NCI-H526 treated with DMSO at 0.1 percent for 48 hours (cell line): ENCODE measurements at regions not wholly inside any gene's neighbourhood (a gene's known extent, or its start where the extent isn't known, plus 50 kb on each side); places are given as distances from the start of the nearest gene placed in this dataset.

Experiments used
- DNase-seq: peaks from one replicate; lab custom pipeline; 2025; lab: John Stamatoyannopoulos, UW

DNA sequence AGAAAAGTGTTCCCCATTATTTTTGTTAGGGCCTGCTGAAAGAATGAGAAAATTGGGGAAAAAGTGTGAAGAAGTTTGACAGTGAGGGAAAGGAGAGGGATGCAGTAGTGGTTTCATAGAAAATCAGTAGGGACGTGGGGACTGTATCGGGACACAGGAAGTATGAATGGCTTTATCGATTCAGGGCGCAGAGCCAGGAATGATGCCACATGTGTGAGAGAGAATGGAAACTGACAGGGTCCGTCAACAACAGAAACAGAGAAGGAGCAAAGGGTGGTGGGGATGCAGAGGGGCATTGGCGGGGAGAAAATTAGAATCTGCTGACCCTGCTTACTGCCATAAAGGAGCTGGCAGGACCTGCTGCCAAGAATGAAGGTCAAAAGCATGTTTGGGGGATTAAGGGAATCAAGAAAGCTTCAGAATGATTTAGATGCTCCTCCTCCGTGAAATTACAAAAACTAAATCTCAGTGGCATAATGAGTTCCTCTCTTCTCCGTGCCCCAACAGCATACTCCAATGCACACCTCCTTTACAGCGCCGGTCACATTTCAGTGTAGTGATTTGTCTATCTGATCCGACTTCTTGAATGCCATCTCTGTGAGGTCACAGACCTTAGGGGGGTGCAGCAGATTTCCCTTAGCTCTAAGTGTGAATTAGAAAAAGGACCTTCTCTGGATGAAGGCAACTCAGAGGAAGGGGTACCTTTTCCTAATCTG is 92.6 kb downstream of the EMP1 start:
- DNase-seq: no peak

DNA sequence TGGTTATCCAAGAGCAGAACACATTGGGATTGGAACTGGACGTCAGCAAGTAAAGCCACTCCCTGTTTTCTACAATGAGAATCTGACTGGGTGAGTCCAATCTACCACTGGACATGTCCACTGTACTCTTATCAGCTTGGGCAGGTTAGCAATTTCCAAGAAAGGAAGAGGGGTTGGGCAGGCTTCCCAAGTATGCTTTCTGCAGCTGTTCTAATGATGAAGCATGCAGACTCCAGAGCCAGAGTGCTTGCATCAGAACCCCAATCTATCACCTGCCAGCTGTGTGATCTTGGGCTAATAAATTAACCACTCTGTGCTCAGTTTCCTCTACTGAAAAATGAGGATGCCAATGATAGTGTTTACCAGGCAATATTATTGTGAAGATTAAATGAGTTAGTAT is 92.0 kb downstream of the EMP1 start:
- no peak for DNase-seq

DNA sequence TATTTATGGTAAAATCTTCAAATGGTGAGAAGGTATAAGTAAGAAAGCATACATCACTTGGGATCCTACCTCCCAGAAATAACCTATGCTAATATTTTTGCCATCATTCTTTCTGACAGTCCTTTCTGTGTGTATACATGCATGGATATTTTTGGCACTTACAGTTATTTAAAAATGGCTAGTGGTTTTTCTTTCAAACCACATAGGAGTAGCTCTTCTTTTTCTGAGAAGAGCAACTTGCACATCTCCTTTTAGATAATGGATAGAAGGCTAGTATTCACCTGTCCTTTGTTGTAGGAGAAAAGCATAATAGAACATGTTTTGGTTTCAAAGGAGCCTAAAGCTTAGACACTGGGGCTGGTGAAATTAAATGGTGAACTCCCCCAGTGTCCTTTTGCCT is 87.3 kb downstream of the EMP1 start:
- DNase-seq: no peak

DNA sequence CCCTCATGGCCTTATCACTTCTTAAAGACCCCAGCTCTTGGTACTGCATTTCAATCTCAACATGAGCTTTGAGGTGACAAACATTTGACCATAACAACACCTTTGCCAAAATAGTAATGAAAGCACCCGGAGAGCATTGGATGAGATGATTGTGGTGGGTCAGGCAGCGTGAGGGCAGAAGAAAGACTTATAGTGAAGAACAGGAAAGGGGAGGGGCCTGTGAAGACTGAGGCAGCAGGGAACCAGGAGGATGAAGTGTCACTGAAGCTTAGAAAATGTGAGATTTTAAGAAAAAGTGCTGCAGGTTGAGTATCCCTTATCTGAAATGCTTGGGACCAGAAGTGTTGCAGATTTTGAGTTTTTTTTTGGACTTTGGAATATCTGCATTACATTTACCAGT is 86.3 kb downstream of the EMP1 start:
- no peak for DNase-seq

DNA sequence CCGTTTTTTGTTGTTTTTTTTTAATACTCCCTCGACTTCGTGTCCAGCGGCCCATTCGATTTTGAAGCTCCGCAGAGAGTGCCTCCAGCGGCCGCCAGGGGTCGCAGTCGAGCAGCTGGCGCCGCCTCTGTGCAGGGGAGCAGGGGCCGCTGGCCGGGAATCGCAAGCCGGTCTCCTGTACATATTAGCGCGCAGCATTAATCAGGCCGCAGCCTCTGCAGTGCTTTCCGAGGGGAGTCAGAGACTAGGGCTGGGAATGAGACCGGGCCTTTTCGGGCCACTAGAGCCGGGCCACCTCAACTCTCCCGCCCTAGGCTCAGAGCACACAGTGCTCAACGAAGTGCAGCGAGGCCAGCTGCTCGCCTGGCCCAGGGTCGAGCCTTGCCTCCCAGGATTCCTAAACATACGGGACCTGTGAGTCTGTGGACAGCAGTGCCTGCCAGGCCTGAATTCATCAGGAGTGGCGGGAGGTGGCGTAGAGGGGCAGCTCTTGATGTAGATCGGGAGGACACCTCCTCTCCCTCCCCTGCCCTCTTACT is 81.8 kb downstream of the EMP1 start:
- peak; percentile 36 for DNase-seq

DNA sequence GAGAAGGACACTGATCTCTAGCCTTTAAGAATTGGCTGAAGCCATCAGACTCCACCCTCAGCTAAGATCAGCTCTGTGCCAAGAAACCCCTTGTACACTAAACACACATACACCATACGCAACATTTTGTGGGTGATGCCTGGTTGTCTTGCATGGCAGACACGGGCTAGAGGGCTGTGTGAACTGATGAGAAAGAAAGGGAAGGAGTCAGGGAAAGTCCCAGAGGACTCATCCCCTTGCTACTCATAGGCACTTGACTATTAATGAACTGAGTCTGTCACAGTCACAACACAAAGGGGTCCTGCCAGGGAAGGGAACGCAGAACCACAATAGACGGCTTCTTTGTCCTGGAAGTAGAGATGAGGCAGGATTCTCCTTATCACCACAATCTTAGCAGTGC is 80.8 kb downstream of the EMP1 start:
- DNase-seq: no peak

DNA sequence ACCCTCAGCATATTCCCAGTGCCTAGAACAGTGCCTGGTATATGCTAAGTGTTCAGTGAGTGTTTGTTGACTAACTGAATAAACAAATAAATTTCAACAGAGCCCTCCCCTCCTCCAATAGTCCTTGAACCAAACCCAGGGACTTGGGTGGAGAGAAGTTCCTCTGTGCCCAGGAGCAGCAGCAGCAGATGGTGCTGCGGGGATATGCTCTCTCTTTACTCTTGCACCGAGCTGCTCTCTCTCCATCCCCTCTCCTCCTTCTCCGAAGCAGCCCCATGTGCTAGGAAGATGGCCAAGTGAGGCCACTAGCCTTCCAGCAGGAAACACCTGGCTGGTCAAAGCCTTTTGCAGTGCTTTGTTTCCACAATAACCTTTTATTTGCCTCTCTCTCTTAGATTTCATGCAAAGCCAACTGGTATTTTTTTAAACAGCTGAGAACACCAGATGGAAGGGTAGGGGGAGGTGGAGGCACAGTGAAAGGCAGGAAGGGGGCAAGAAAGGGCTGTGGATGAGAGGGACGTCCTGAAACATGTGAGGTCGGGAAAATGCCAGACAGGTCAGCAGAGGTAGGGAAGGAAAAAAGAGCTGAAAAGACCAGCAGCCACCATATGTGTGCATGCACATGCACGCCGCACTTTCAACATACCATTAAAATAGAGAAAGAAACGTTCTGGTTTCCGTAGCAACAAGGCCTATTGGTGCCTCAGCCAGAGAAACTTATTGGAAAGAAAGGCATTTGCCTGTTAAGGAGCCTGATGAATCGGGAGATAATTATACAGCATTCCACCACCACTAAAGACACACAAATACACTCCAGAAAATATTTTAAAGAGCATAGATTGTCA is 78.9 kb downstream of the EMP1 start:
- no peak for DNase-seq

DNA sequence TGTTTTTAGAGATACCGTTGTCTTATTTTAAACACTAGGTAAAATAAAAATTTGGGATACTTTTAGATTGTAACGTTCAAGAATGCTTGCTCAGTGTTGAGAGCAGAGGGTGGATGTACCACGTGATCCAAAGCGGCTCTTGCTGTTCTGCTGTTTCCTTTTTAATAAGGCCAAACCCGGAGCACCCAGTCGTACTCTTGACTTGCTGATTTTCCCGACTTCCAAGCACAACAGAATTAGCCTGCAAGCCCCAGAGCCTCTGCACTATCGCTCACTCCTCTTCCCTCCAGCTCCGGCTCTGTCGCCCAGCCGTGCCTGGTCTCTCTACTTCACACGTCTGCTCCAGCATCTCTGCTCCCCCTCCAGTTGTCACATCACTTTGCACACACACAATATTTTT is 77.3 kb downstream of the EMP1 start:
- no peak for DNase-seq

DNA sequence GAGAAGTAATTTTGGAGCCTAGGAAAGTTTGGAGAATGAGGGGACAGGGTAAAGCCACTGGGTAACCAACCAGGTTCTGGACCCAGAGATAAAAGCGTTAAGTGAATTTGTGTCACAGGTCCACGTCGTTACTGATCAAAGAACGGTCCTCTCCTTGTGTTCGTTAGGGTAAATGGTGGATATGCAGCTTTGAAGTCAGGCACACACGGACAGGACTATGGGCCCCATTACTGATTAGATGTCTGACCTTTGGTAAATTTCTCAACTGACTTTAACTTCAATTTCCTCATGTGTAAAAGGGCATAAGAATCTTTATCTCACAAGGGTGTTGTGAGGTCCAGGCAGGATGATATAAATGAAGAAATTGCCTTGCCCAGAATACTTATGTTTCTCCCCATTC is 76.6 kb downstream of the EMP1 start:
- no peak for DNase-seq

DNA sequence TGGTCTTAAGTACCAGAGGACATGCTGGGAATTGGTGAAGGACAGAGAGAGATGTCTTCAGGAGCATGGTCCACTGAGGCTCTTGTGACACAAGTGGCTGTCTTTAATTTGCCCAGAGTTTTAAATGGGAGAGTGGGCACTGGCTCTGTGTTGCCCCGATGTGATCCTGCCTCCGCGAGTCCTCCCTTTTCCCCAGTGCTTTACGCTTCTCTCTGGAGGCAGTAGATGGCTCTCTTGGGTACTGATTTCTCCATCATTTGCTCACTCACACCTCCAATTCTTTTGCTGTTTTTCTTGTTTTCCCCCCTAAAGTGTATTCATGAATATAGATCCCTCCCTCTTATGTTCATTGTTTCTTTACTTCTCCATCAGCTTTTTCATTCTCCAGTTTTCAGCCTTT is 74.3 kb downstream of the EMP1 start:
- no peak for DNase-seq
